Fibroblast of skin of right biceps (primary cell): ENCODE measurements at regions not wholly inside any gene's neighbourhood (a gene's known extent, or its start where the extent isn't known, plus 50 kb on each side); places are given as distances from the start of the nearest gene placed in this dataset.

Source experiments
- DNase-seq: peaks from one replicate; pipeline ENCODE4 v3.0.0-alpha.2; 2013

GRCh38 chr2:157193461-157193860, 64.0 kb upstream of the GALNT5 start:
- no peak for DNase-seq

- peak; percentile 72 for DNase-seq
These were observed 63.3 kb upstream of the GALNT5 start for GRCh38 chr2:157194097-157194688.

- peak; percentile 56 for DNase-seq
These were observed 62.7 kb upstream of the GALNT5 start for GRCh38 chr2:157194844-157195243.

GRCh38 chr2:157196956-157197355, 60.5 kb upstream of the GALNT5 start:
- no peak for DNase-seq

GRCh38 chr2:157197848-157198247, 59.7 kb upstream of the GALNT5 start:
- DNase-seq = no peak

- no peak for DNase-seq
These were observed 53.9 kb upstream of the GALNT5 start for GRCh38 chr2:157203651-157204050.

- DNase-seq = no peak
These were observed 53.1 kb upstream of the GALNT5 start for GRCh38 chr2:157204401-157204800.

- no peak for DNase-seq
These were observed 50.6 kb upstream of the GALNT5 start for GRCh38 chr2:157206916-157207315.
